ENCODE measurements at regions not wholly inside any gene's neighbourhood (a gene's known extent, or its start where the extent isn't known, plus 50 kb on each side); places are given as distances from the start of the nearest gene placed in this dataset.
"Not testable (repeated sequence)": the region's sequence is repeated elsewhere in the genome, so short reads cannot be mapped to it uniquely, and the experiment has no call there.

GRCh38 chr20:12808006-12808567, 200.7 kb upstream of the SPTLC3 start:
- no peak for DNase-seq (ENCODE audit: low read depth in 2 of 2)

- DNase-seq (ENCODE audit: low read depth in 2 of 2): no peak
Observed at GRCh38 chr20:12815231-12815768, 193.5 kb upstream of the SPTLC3 start.

- no peak for DNase-seq (ENCODE audit: low read depth in 2 of 2)
Observed at GRCh38 chr20:12815778-12816408, 192.9 kb upstream of the SPTLC3 start.

- DNase-seq (ENCODE audit: low read depth in 2 of 2): no peak
Observed at GRCh38 chr20:12821249-12821648, 187.5 kb upstream of the SPTLC3 start.

- DNase-seq (ENCODE audit: low read depth in 2 of 2): no peak
Observed at GRCh38 chr20:12823734-12824133, 185.0 kb upstream of the SPTLC3 start.

GRCh38 chr20:12824328-12825225, 184.2 kb upstream of the SPTLC3 start:
- no peak for DNase-seq (ENCODE audit: low read depth in 2 of 2)

GRCh38 chr20:12825226-12825595, 183.6 kb upstream of the SPTLC3 start:
- DNase-seq (ENCODE audit: low read depth in 2 of 2): no peak

GRCh38 chr20:12827816-12828385, 180.9 kb upstream of the SPTLC3 start:
- DNase-seq (ENCODE audit: low read depth in 2 of 2): no peak

GRCh38 chr20:12829170-12829569, 179.6 kb upstream of the SPTLC3 start:
- no peak for DNase-seq (ENCODE audit: low read depth in 2 of 2)

- no peak for DNase-seq (ENCODE audit: low read depth in 2 of 2)
Observed at GRCh38 chr20:12833861-12834260, 174.9 kb upstream of the SPTLC3 start.

GRCh38 chr20:12835999-12836398, 172.8 kb upstream of the SPTLC3 start:
- no peak for DNase-seq (ENCODE audit: low read depth in 2 of 2)

GRCh38 chr20:12837646-12838045, 171.1 kb upstream of the SPTLC3 start:
- no peak for DNase-seq (ENCODE audit: low read depth in 2 of 2)

- DNase-seq (ENCODE audit: low read depth in 2 of 2): no peak
Observed at GRCh38 chr20:12838261-12838866, 170.4 kb upstream of the SPTLC3 start.

- DNase-seq (ENCODE audit: low read depth in 2 of 2): peak in 1 of 2 donors; percentile 1
Observed at GRCh38 chr20:12847872-12848271, 160.9 kb upstream of the SPTLC3 start.

- no peak for DNase-seq (ENCODE audit: low read depth in 2 of 2)
Observed at GRCh38 chr20:12849225-12849910, 159.4 kb upstream of the SPTLC3 start.

GRCh38 chr20:12857643-12858042, 151.1 kb upstream of the SPTLC3 start:
- not testable (repeated sequence) for DNase-seq (ENCODE audit: low read depth in 2 of 2)

GRCh38 chr20:12860619-12861247, 148.0 kb upstream of the SPTLC3 start:
- DNase-seq (ENCODE audit: low read depth in 2 of 2): no peak

- DNase-seq (ENCODE audit: low read depth in 2 of 2): no peak
Observed at GRCh38 chr20:12869669-12870068, 139.1 kb upstream of the SPTLC3 start.

GRCh38 chr20:12870588-12870987, 138.2 kb upstream of the SPTLC3 start:
- DNase-seq (ENCODE audit: low read depth in 2 of 2): no peak

- no peak for DNase-seq (ENCODE audit: low read depth in 2 of 2)
Observed at GRCh38 chr20:12874933-12875332, 133.8 kb upstream of the SPTLC3 start.

GRCh38 chr20:12875510-12875909, 133.3 kb upstream of the SPTLC3 start:
- no peak for DNase-seq (ENCODE audit: low read depth in 2 of 2)
